ENCODE measurements at regions not wholly inside any gene's neighbourhood (a gene's known extent, or its start where the extent isn't known, plus 50 kb on each side); places are given as distances from the start of the nearest gene placed in this dataset.
"Not testable (repeated sequence)": the region's sequence is repeated elsewhere in the genome, so short reads cannot be mapped to it uniquely, and the experiment has no call there.

DNA sequence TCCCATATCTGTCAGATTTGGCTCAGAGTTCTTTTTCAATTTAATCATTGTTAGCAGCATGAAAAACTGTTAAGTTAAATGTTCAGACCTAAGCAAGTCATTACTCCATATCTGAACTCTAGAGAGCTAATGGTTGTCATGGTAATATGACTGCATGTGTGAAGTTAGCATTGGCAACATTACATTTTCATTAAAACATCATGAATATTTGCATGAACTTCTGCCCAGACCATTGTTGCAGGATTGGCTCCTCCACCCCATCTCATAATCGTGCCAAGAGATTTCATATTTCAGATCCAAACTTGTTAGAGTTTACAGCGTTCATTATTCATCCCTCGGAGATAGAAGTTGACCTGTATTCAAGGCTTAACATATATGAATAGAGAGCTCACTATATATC, 75.5 kb upstream of the FOLH1 start:
- H2AK5ac ChIP-seq (ENCODE audit: low read depth, low read length); H3K79me1 ChIP-seq (ENCODE audit: low read depth, low read length); H2BK12ac ChIP-seq (ENCODE audit: low read length); DNase-seq (ENCODE audit: low spot score); H3K4ac ChIP-seq (ENCODE audit: low read length); H3K9me3 ChIP-seq (replicated peaks in 1 of 2; ENCODE audit: control insufficient read depth in 2 of 2, insufficient read depth in 1 of 2, low read depth in 1 of 2, low read length in 2 of 2); H3K4me2 ChIP-seq (ENCODE audit: insufficient read depth, low read length, poor library complexity, severe bottlenecking); H3K23ac ChIP-seq (ENCODE audit: low read depth, low read length, poor library complexity); H3K4me1 ChIP-seq (ENCODE audit: control insufficient read depth in 2 of 2, insufficient read depth in 1 of 2, low read depth in 1 of 2, low read length in 2 of 2); H2BK120ac ChIP-seq (ENCODE audit: low read depth, low read length); H3K36me3 ChIP-seq (replicated peaks in 1 of 2; ENCODE audit: control insufficient read depth in 2 of 2, insufficient read depth in 2 of 2, low read length in 2 of 2); H3K27ac ChIP-seq (replicated peaks; ENCODE audit: low read length); H3K4me3 ChIP-seq (ENCODE audit: low read length in 2 of 2); H3K9ac ChIP-seq (ENCODE audit: low read depth, low read length, poor library complexity); H3K14ac ChIP-seq (ENCODE audit: low read length); H4K91ac ChIP-seq (ENCODE audit: low read depth, low read length, poor library complexity); H3K27me3 ChIP-seq (ENCODE audit: control insufficient read depth in 3 of 3, insufficient read depth in 3 of 3, low read depth in 1 of 3, low read length in 3 of 3); H2BK15ac ChIP-seq (ENCODE audit: low read length); H3K18ac ChIP-seq (ENCODE audit: low read length); H2BK5ac ChIP-seq (ENCODE audit: low read length); H2AFZ ChIP-seq (ENCODE audit: low read length); H4K8ac ChIP-seq (ENCODE audit: low read depth, low read length): not testable (repeated sequence)
- no CpG with 5 or more reads among the region's 3 CpGs for WGBS, 2 donors (ENCODE audit: extremely low coverage in 2 of 2, insufficient read length in 2 of 2, insufficient replicate concordance in 1 of 2)

DNA sequence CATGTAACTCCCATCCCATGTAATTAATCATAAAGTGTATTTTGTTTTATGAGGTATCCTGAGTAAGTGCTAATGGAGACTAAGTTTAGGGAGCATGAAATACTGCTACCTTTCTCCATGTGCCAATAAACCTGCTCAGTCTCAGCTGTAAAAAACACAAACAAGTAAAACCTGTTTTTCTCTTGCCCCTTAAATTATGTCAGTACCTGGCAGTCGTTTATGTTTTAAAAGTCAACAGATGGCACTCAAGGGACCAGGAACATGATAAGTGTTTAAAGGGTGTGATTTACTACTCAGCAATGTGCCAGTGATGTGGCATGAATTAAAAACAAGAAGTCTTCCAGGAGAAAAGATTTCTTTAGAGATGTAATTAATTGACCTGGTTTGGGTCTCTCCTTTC, 74.9 kb upstream of the FOLH1 start:
- not testable (repeated sequence) for H3K18ac ChIP-seq (ENCODE audit: low read length); H3K4me2 ChIP-seq (ENCODE audit: insufficient read depth, low read length, poor library complexity, severe bottlenecking); H2BK120ac ChIP-seq (ENCODE audit: low read depth, low read length); H3K4me3 ChIP-seq (ENCODE audit: low read length in 2 of 2); H3K9me3 ChIP-seq (replicated peaks in 1 of 2; ENCODE audit: control insufficient read depth in 2 of 2, insufficient read depth in 1 of 2, low read depth in 1 of 2, low read length in 2 of 2); H3K27ac ChIP-seq (replicated peaks; ENCODE audit: low read length); H3K36me3 ChIP-seq (replicated peaks in 1 of 2; ENCODE audit: control insufficient read depth in 2 of 2, insufficient read depth in 2 of 2, low read length in 2 of 2); H3K27me3 ChIP-seq (ENCODE audit: control insufficient read depth in 3 of 3, insufficient read depth in 3 of 3, low read depth in 1 of 3, low read length in 3 of 3); H3K14ac ChIP-seq (ENCODE audit: low read length); H3K9ac ChIP-seq (ENCODE audit: low read depth, low read length, poor library complexity); H4K8ac ChIP-seq (ENCODE audit: low read depth, low read length); DNase-seq (ENCODE audit: low spot score); H3K79me1 ChIP-seq (ENCODE audit: low read depth, low read length); H3K4ac ChIP-seq (ENCODE audit: low read length); H2BK15ac ChIP-seq (ENCODE audit: low read length); H4K91ac ChIP-seq (ENCODE audit: low read depth, low read length, poor library complexity); H2BK5ac ChIP-seq (ENCODE audit: low read length); H2AK5ac ChIP-seq (ENCODE audit: low read depth, low read length); H3K23ac ChIP-seq (ENCODE audit: low read depth, low read length, poor library complexity); H2AFZ ChIP-seq (ENCODE audit: low read length); H3K4me1 ChIP-seq (ENCODE audit: control insufficient read depth in 2 of 2, insufficient read depth in 1 of 2, low read depth in 1 of 2, low read length in 2 of 2); H2BK12ac ChIP-seq (ENCODE audit: low read length)
- WGBS, 2 donors (ENCODE audit: extremely low coverage in 2 of 2, insufficient read length in 2 of 2, insufficient replicate concordance in 1 of 2): no CpG with 5 or more reads among the region's 1 CpG

GRCh38 chr11:49282125-49282524, 73.7 kb upstream of the FOLH1 start:
- H3K9me3 ChIP-seq (replicated peaks in 1 of 2; ENCODE audit: control insufficient read depth in 2 of 2, insufficient read depth in 1 of 2, low read depth in 1 of 2, low read length in 2 of 2); H3K9ac ChIP-seq (ENCODE audit: low read depth, low read length, poor library complexity); H2AFZ ChIP-seq (ENCODE audit: low read length); H3K4ac ChIP-seq (ENCODE audit: low read length); H3K27ac ChIP-seq (replicated peaks; ENCODE audit: low read length); H3K79me1 ChIP-seq (ENCODE audit: low read depth, low read length); H3K18ac ChIP-seq (ENCODE audit: low read length); H2BK15ac ChIP-seq (ENCODE audit: low read length); H2BK120ac ChIP-seq (ENCODE audit: low read depth, low read length); H3K14ac ChIP-seq (ENCODE audit: low read length); H3K27me3 ChIP-seq (ENCODE audit: control insufficient read depth in 3 of 3, insufficient read depth in 3 of 3, low read depth in 1 of 3, low read length in 3 of 3); H3K4me3 ChIP-seq (ENCODE audit: low read length in 2 of 2); H3K4me2 ChIP-seq (ENCODE audit: insufficient read depth, low read length, poor library complexity, severe bottlenecking); H2BK12ac ChIP-seq (ENCODE audit: low read length); H4K8ac ChIP-seq (ENCODE audit: low read depth, low read length); H4K91ac ChIP-seq (ENCODE audit: low read depth, low read length, poor library complexity); H3K4me1 ChIP-seq (ENCODE audit: control insufficient read depth in 2 of 2, insufficient read depth in 1 of 2, low read depth in 1 of 2, low read length in 2 of 2); H2BK5ac ChIP-seq (ENCODE audit: low read length); H3K36me3 ChIP-seq (replicated peaks in 1 of 2; ENCODE audit: control insufficient read depth in 2 of 2, insufficient read depth in 2 of 2, low read length in 2 of 2); H3K23ac ChIP-seq (ENCODE audit: low read depth, low read length, poor library complexity); DNase-seq (ENCODE audit: low spot score); H2AK5ac ChIP-seq (ENCODE audit: low read depth, low read length): not testable (repeated sequence)
- WGBS, 2 donors (ENCODE audit: extremely low coverage in 2 of 2, insufficient read length in 2 of 2, insufficient replicate concordance in 1 of 2): no CpG with 5 or more reads among the region's 3 CpGs

DNA sequence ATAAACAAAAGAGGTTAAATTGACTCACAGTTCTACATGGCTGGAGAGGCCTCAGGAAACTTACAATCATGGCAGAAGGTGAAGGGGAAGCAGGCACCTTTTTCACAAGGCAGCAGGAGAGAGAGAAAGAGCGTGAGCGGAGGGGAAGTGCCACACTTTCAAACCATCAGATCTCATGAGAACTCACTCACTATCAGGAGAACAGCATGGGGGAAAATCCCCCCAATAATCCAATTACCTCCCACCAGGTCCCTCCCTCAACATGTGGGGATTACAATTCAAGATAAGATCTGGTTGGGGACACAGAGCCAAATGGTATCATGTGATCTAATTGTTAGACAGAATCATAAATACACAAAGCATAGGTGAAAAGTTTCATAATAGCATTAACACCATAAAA, 69.5 kb upstream of the FOLH1 start:
- not testable (repeated sequence) for H3K9ac ChIP-seq (ENCODE audit: low read depth, low read length, poor library complexity); H3K27ac ChIP-seq (replicated peaks; ENCODE audit: low read length); H3K36me3 ChIP-seq (replicated peaks in 1 of 2; ENCODE audit: control insufficient read depth in 2 of 2, insufficient read depth in 2 of 2, low read length in 2 of 2); H2AFZ ChIP-seq (ENCODE audit: low read length); H3K9me3 ChIP-seq (replicated peaks in 1 of 2; ENCODE audit: control insufficient read depth in 2 of 2, insufficient read depth in 1 of 2, low read depth in 1 of 2, low read length in 2 of 2); H3K23ac ChIP-seq (ENCODE audit: low read depth, low read length, poor library complexity); H2BK15ac ChIP-seq (ENCODE audit: low read length); H2BK120ac ChIP-seq (ENCODE audit: low read depth, low read length); H4K8ac ChIP-seq (ENCODE audit: low read depth, low read length); DNase-seq (ENCODE audit: low spot score); H3K4ac ChIP-seq (ENCODE audit: low read length); H3K27me3 ChIP-seq (ENCODE audit: control insufficient read depth in 3 of 3, insufficient read depth in 3 of 3, low read depth in 1 of 3, low read length in 3 of 3); H2BK12ac ChIP-seq (ENCODE audit: low read length); H3K14ac ChIP-seq (ENCODE audit: low read length); H3K79me1 ChIP-seq (ENCODE audit: low read depth, low read length); H3K4me1 ChIP-seq (ENCODE audit: control insufficient read depth in 2 of 2, insufficient read depth in 1 of 2, low read depth in 1 of 2, low read length in 2 of 2); H4K91ac ChIP-seq (ENCODE audit: low read depth, low read length, poor library complexity); H3K4me2 ChIP-seq (ENCODE audit: insufficient read depth, low read length, poor library complexity, severe bottlenecking); H3K4me3 ChIP-seq (ENCODE audit: low read length in 2 of 2); H3K18ac ChIP-seq (ENCODE audit: low read length); H2AK5ac ChIP-seq (ENCODE audit: low read depth, low read length); H2BK5ac ChIP-seq (ENCODE audit: low read length)
- no CpG with 5 or more reads among the region's 2 CpGs for WGBS, 2 donors (ENCODE audit: extremely low coverage in 2 of 2, insufficient read length in 2 of 2, insufficient replicate concordance in 1 of 2)
